D721Med (cell line): ENCODE measurements at regions not wholly inside any gene's neighbourhood (a gene's known extent, or its start where the extent isn't known, plus 50 kb on each side); places are given as distances from the start of the nearest gene placed in this dataset.

Experiments
- DNase-seq: peaks from one replicate; pipeline ENCODE4 v3.0.0; 2011; ENCODE audit warnings: low spot score; ENCODE audit not compliant: insufficient read length
- FAIRE-seq: peaks from 2 replicates; lab custom pipeline; 2011; peaks lifted over from hg19 to GRCh38; lab: Jason Lieb, UNC
- TF ChIP-seq, protein P1 (sequence below): IDR thresholded peaks from 2 replicates; pipeline ENCODE4 v1.5.1; 2012; ENCODE audit warnings: mild to moderate bottlenecking, control low read depth; ENCODE audit not compliant: insufficient read depth; ENCODE audit errors: missing control alignments

DNA sequence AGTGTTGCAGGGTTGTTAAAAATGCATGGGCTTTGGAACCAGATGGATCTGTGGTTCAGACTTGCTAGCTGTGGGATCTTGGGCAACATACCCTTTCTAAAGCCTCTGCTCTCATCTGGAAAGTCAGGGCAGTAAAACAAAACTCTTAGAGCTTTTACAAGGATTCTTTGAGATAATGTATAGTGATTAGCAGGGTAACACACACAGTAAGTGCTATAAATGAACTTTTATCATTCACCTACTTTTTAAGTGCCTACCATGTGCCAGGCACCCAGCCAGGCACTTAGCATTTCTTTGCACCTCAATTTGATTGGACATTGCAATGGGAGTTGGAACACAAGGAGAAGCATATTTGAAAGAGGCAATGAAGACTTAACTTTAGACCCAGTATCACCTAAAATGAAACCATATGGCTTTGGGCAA lies 208.6 kb upstream of the PAPPA start:
- FAIRE-seq (no peak), DNase-seq (no peak)
- TF ChIP-seq, protein P1, sequence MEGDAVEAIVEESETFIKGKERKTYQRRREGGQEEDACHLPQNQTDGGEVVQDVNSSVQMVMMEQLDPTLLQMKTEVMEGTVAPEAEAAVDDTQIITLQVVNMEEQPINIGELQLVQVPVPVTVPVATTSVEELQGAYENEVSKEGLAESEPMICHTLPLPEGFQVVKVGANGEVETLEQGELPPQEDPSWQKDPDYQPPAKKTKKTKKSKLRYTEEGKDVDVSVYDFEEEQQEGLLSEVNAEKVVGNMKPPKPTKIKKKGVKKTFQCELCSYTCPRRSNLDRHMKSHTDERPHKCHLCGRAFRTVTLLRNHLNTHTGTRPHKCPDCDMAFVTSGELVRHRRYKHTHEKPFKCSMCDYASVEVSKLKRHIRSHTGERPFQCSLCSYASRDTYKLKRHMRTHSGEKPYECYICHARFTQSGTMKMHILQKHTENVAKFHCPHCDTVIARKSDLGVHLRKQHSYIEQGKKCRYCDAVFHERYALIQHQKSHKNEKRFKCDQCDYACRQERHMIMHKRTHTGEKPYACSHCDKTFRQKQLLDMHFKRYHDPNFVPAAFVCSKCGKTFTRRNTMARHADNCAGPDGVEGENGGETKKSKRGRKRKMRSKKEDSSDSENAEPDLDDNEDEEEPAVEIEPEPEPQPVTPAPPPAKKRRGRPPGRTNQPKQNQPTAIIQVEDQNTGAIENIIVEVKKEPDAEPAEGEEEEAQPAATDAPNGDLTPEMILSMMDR, result no peak

DNA sequence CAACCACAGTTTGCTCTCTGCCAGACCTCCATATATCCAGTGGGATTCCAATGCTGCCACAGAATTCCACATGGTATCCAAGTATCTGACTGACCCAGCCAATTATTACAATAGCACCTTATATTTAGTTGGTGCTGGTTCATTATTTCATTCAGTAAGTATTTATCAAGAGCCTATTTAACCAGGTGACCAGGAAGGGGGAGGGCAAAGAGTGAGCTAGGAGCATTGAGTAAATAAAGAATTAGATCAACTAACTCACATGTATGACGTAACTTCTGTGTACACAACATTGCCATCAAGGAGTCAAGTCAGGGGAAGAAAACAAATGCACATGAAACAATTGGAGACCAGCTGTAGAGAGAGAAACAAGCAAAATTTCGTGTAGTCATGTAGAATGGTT lies 207.1 kb upstream of the PAPPA start:
- DNase-seq, result no peak
- TF ChIP-seq, protein P1, result no peak
- FAIRE-seq, result no peak

- DNase-seq (no peak), FAIRE-seq (no peak)
- TF ChIP-seq, protein P1, result no peak
Observed at GRCh38 chr9:115951977-115952376, 201.6 kb upstream of the PAPPA start.

DNA sequence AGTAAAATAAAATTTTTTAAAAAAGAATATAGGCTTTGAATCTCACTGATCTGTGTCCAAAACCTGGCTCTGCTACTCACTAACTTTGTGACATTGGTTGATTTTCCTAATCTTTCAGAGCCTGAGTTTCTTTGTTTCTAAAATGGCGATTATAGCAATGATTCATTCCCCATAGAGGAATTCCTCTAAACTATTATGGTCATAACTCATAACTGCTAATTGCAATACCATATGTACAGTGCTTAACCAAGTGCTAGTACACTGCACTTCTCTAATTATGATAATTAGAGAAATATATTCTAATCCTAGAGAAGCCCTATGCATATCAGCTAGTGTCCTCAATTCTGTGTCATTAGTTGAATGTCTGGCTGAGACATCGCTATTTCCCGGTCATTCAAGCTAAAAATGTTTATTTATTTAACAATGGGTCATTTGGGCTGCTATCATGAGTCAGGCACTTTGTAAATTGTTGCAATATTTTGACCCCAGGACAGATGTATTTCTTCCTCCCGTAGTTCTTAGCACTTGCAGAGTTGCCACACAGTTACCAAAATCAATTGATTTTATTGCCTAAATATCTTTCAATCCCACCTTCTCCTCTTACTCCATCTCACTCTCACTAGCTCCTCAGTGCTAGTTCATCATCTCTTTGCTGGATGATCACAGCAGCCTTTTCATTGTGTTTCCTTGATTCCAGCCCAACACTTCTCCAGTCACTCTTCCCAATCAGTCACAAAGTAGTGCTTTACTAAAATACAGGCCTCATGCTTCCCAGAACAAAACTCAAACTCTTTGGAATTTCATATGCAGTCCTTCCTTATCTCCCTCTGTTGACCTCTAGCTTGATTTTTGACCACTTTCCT lies 200.9 kb upstream of the PAPPA start:
- DNase-seq (no peak), FAIRE-seq (no peak)
- TF ChIP-seq, protein P1, result no peak

- TF ChIP-seq, protein P1, result no peak
- DNase-seq (no peak), FAIRE-seq (no peak)
Observed at GRCh38 chr9:115956371-115956770, 197.2 kb upstream of the PAPPA start.

GRCh38 chr9:115957585-115957984 lies 196.0 kb upstream of the PAPPA start:
- TF ChIP-seq, protein P1, result no peak
- DNase-seq (no peak), FAIRE-seq (no peak)

GRCh38 chr9:115964710-115965347 lies 188.8 kb upstream of the PAPPA start:
- no peak for FAIRE-seq
- no peak for DNase-seq
- TF ChIP-seq, protein P1, result no peak
